GM21717 (cell line): ENCODE measurements at regions not wholly inside any gene's neighbourhood (a gene's known extent, or its start where the extent isn't known, plus 50 kb on each side); places are given as distances from the start of the nearest gene placed in this dataset.

Experiments used
- ATAC-seq: cut with Tn5 transposase; IDR thresholded peaks from one replicate; pipeline ENCODE4 v1.9.1; 2021; ENCODE audit warnings: mild to moderate bottlenecking, moderate library complexity; ENCODE audit not compliant: unreplicated experiment

GRCh38 chr18:76647322-76647721 is 152.3 kb upstream of the ZNF516 start:
- no peak for ATAC-seq

DNA sequence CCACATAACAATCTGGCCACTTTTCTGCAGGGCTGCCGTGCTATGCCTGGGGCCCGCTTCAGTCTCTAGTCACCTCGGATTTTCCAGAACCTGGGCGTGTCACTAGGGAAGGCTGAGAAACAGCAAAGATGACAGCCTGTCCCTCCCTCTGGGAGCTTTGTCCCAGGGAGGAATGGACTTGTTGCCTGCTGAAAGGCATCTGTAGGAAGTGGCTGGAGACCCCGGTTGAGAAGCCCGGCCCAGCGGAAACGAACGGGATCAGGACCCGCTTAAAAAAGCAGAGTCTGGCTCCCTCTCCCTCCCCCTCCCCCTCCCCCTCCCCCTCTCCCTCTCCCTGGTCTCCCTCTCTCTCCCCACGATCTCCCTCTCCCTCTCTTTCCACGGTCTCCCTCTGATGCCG is 149.5 kb upstream of the ZNF516 start:
- ATAC-seq, result no peak

GRCh38 chr18:76643996-76644395 is 149.0 kb upstream of the ZNF516 start:
- no peak for ATAC-seq

GRCh38 chr18:76643199-76643598 is 148.2 kb upstream of the ZNF516 start:
- no peak for ATAC-seq

- no peak for ATAC-seq
Observed at GRCh38 chr18:76640438-76640837, 145.4 kb upstream of the ZNF516 start.

DNA sequence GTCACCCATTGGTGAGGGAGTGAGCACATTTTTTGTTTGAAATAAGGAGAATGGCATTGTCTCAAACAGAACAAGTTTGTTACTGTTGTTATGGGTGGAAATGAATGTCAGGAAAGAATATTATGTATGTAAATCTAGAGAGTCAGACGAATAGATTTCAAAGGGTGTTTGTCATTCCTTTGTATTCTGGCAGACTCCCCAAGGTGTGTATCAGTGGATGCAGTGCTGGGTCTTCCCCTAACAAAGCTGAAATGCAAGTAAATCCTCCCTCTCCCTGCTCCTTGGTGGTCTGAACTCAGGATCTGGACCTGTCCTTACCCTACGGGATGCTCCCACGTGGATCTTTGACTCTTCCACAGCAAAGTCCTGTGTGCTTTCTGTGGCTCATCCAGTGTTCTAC is 139.5 kb upstream of the ZNF516 start:
- ATAC-seq, result no peak

DNA sequence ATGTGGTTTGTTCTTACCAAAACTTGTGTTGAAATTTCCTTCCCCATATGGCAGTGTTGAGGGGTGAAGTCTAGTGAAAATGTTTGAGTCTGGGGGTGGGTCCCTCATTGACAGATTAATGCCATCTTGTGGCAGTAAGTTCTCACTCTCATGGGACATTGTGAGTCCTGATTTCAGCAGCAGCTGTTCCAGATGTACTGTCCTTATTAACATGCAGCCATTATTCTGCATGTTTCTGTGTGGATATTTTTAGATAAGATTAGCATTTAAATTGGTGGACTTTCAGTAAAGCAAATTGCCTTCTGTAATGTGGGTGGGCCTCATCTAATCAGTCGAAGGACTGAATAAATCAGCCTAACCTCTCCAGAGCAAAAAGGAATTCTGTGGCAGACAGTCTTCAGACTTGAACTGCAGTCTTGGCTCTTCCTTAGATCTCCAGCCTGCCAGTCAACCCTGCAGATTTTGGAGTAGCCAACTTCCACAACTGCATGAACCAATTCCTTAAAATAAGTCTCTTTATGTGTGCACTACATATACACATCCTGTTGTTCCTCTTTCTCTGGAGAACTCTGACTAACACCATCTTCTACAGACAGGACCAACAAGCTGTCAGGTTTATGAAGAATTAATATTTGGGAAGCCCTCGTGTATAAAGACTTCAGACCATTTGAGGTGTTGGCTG is 138.7 kb upstream of the ZNF516 start:
- ATAC-seq, result no peak

DNA sequence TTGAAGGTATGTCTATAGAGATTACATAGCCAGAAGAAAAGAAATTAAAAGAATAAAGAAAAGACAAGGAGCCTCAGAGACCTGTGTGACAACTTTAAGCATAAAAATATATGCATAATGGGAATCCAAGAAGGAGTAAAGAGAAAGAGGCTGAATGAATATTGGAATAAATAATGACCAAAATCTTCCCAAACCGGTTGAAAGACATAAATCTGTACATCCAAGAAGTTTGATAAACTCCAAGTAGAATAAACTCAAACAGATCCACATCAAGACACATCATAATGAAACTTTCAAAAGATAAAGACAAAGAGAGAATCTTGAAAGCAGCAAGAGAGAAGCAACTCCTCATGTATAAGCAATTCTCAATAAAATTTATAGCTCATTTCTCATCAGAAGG is 132.4 kb upstream of the ZNF516 start:
- no peak for ATAC-seq

- ATAC-seq, result no peak
Observed at GRCh38 chr18:76626991-76627390, 131.9 kb upstream of the ZNF516 start.

DNA sequence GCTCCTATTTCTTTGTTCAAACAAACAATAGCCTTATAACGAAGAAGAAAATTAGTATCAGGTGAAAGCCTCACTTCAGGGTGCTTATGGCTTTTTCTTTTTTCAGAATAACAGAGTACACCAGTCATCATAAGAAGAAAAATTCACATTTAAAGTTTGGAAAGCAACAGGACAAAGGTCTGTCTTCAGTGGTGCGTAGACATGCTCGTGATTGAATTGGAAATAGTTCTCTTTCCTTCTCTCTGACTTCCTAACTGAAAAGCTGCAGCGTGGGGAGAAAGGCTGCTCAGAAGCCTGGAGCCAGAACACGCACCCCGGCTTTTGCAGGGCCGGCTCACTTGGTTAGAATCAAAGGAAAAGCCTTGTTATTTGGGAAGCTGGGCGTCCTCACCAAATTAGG is 127.6 kb upstream of the ZNF516 start:
- ATAC-seq, result no peak

DNA sequence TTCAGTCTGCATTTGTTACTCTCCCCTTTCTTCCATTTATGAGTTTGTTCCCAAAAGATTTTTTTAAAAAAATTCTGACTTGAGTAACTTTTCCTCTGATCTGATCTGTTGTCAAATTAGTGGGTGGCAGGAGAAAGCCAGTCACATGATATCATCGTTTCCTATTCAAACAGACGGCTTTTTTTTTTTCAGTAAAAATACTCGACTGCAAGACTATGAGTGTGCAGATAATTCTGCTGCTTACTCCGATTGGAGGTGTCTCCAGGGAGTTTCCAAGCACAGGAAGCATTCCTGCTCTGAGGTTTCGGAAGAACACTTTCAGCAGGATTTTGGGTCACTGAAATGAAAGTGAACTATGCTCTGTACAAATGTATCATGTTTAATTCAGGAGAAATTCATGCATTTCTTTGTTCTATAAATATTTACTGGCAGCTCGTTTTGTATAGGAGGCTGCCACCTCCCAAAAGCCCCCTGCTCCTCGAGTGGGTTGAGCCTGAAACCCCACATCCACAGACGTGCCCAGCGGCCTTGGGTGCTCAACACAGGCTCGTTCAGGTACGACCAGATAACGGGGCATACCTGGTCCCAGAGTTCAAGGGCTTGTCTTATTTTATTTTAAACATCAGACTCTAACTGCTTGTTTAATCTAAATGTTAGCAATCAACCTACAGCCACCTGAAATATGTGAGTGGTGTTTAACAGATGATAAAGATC is 126.9 kb upstream of the ZNF516 start:
- no peak for ATAC-seq

GRCh38 chr18:76621226-76621625 is 126.2 kb upstream of the ZNF516 start:
- no peak for ATAC-seq

DNA sequence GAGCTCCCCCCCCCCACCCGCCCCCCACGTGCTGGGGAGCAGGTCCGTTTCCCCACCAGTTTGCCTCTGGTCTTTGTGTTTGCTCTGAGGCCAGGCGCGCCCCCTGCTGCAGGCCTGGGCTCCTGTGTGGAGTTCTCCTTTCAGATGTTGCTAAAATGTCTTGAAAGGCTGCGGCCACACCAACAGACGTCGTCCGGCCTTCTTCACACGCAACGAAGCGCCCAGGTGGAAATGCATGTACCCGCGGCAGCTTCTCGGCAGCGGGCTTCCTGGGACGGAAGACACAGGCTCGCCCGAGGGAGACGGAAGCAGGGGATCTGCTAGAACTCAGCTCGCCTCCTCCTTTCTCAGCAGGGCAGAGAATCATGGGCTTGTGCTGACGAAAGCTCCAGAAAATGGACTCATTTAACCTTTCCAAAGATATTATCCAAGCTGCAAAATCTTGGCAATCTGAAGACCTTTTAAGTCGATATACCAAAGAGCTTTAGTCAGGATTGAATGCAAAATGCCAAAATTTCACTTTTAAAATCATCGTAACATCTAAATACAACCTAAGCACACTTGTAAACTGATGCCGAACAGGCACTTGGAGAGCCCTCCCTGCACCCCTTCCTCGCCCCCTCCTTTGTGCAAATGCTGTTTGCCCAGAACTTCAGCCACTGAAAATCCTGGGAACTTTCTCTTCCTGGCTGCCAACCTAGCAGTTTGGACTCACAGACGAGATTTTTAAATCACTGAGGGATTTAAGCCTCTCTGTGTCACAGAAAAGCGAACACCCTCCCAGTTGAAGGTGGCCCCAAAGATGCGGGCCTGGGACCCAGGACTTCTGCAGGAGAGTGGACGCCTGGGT is 125.5 kb upstream of the ZNF516 start:
- no peak for ATAC-seq

DNA sequence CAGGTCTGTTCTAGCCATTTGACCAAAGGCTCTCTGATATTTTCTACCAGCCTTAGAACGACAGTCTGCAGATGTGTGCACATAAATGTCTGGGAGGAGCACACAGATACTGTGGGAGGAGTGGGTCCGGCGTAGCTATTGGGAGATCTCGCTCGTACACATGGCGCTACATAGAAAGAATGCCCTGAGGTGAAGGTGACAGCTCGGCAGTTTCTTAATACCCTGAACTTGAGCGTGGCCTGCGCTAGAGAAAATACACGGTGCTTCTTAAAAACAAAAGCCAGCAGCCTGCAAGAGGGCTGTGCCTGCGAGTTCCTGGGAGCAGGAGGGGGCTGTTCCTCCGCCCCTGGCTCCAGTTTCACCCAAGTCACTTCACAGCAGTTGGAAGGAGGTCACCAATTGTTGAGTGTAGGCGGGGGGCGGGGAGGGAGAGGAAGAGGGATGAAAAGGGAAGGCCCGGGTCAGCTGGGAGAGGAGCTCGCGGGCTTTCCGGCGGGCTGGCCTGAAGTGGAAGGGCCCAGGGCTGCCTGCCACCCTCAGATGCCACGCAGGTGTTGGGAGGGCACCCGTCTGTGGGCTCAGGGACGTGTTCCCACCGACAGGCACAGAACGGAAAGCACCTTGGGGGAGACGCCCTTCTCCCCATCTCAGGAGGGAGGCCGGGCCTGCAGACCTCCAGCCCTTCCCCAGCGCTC is 124.7 kb upstream of the ZNF516 start:
- no peak for ATAC-seq

DNA sequence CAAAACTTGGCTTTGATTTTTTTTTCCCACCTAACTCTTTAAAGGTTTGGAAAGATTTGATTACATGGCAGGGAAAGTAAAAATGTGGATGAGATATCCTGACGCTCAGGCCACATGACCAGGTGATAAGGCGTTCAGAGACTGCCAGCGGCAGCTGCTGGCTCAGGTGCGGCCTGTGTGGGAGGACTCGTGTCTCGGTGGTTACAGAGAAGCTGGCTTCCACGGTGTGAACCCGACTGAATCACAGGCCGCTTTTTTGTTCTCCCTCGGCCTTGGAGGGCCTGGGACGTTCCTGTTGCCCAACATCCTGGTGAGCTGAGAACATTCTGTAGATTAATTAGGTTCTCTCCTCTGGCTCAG is 124.2 kb upstream of the ZNF516 start:
- ATAC-seq, result no peak

- ATAC-seq, result no peak
Observed at GRCh38 chr18:76618721-76619120, 123.7 kb upstream of the ZNF516 start.

- ATAC-seq, result no peak
Observed at GRCh38 chr18:76616373-76616772, 121.3 kb upstream of the ZNF516 start.

GRCh38 chr18:76615065-76615733 is 120.2 kb upstream of the ZNF516 start:
- ATAC-seq, result no peak

DNA sequence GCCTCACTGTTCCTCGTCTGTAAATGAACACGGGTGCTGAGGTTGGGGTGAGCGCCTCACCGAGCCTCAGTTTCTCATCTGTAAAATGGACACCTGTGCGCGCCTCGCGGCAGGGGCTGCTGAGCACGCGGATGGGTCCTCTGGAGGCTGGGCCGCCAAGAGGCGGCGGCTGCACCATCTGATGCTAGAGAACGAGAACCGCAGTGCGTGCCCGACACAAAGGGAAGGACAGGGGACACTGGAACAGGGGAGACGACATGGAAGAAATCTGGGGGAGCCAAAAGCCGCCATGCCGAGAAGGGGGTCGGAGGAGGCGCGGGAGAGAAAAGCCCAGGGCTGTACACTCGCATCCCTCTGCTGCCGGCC is 118.7 kb upstream of the ZNF516 start:
- no peak for ATAC-seq

GRCh38 chr18:76613053-76613754 is 118.2 kb upstream of the ZNF516 start:
- no peak for ATAC-seq
